Suprapubic skin (tissue), 4 donors: ENCODE measurements at regions not wholly inside any gene's neighbourhood (a gene's known extent, or its start where the extent isn't known, plus 50 kb on each side); places are given as distances from the start of the nearest gene placed in this dataset.

Source experiments
- DNase-seq, 2 donors: peaks; one replicate each; pipeline ENCODE4 v3.0.0-alpha.2; 2019; ENCODE audit warnings: low spot score in 2 of 2
- H3K27ac ChIP-seq: fragments of 200-600 bp; sonication (generic); one replicate; pipeline ENCODE4 v1.5.1; 2019
- H3K27me3 ChIP-seq: fragments of 200-600 bp; sonication (generic); one replicate; pipeline ENCODE4 v1.5.1; 2019
- H3K36me3 ChIP-seq: fragments of 200-600 bp; sonication (generic); one replicate; pipeline ENCODE4 v1.5.1; 2019
- H3K4me1 ChIP-seq: fragments of 200-600 bp; sonication (generic); one replicate; pipeline ENCODE4 v1.5.1; 2019
- H3K4me3 ChIP-seq: fragments of 200-600 bp; sonication (generic); one replicate; pipeline ENCODE4 v1.5.1; 2019; ENCODE audit warnings: mild to moderate bottlenecking
- H3K9me3 ChIP-seq: fragments of 200-600 bp; sonication (generic); one replicate; pipeline ENCODE4 v1.5.1; 2019
- EP300 ChIP-seq: sonication (generic); formaldehyde crosslinking; IDR thresholded peaks from one replicate; pipeline ENCODE4 v1.6.1; 2017; ENCODE audit warnings: antibody characterized with exemption
- POLR2A ChIP-seq, 2 donors: fragments of 450-650 bp; IDR thresholded peaks; one replicate each; pipeline ENCODE4 v1.6.1; 2017; ENCODE audit warnings: antibody characterized with exemption in 2 of 2, mild to moderate bottlenecking in 2 of 2, moderate library complexity in 2 of 2
- POLR2AphosphoS5 ChIP-seq, 3 donors: sonication (generic); formaldehyde crosslinking; IDR thresholded peaks; one replicate each; pipeline ENCODE4 v1.6.1; 2017; ENCODE audit warnings: antibody characterized with exemption in 3 of 3
- WGBS: methylation state at CpG from one replicate; pipeline ENCODE4 v1.1.5; 2018; 5-methylcytosine and 5-hydroxymethylcytosine counted together
- TF ChIP-seq, protein P1 (sequence below), 2 donors: fragments of 200-600 bp in 1 of 2; fragments of 450-650 bp in 1 of 2; sonication (generic) in 1 of 2; IDR thresholded peaks; one replicate each; pipeline ENCODE4 v1.5.1; 2016 to 2019; ENCODE audit warnings: antibody characterized with exemption in 2 of 2, mild to moderate bottlenecking in 1 of 2, moderate library complexity in 1 of 2

- 94% methylated on average over 1 of the region's 1 CpG for WGBS
Measured at GRCh38 chr1:119276558-119276957, 92.0 kb upstream of the HAO2 start.

GRCh38 chr1:119279456-119280381 is 88.9 kb upstream of the HAO2 start:
- Histone ChIP-seq H3K4me3 (no peak overlapping the region), H3K27ac (peak overlapping the region; percentile 33), H3K36me3 (no peaks in the 10 kb centered on the region), H3K27me3 (no peaks in the 10 kb centered on the region), H3K4me1 (peaks cover 18% of the 10 kb centered on the region), H3K9me3 (no peaks in the 10 kb centered on the region)
- WGBS, result 20% methylated on average over 8 of the region's 8 CpGs
- no peak for TF ChIP-seq POLR2AphosphoS5 (IDR thresholded peaks at IDR 0.05)
- no peak for TF ChIP-seq POLR2A (IDR thresholded peaks at IDR 0.05)
- TF ChIP-seq, protein P1, sequence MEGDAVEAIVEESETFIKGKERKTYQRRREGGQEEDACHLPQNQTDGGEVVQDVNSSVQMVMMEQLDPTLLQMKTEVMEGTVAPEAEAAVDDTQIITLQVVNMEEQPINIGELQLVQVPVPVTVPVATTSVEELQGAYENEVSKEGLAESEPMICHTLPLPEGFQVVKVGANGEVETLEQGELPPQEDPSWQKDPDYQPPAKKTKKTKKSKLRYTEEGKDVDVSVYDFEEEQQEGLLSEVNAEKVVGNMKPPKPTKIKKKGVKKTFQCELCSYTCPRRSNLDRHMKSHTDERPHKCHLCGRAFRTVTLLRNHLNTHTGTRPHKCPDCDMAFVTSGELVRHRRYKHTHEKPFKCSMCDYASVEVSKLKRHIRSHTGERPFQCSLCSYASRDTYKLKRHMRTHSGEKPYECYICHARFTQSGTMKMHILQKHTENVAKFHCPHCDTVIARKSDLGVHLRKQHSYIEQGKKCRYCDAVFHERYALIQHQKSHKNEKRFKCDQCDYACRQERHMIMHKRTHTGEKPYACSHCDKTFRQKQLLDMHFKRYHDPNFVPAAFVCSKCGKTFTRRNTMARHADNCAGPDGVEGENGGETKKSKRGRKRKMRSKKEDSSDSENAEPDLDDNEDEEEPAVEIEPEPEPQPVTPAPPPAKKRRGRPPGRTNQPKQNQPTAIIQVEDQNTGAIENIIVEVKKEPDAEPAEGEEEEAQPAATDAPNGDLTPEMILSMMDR (IDR thresholded peaks at IDR 0.05), result no peak
- no peak for TF ChIP-seq EP300
- DNase-seq, result no peak

More at GRCh38 chr1:119276558-119276957, 92.0 kb upstream of the HAO2 start:
- TF ChIP-seq, protein P1 (IDR thresholded peaks at IDR 0.05), result peak in 1 of 2 donors; percentile 12
- no peak for TF ChIP-seq POLR2A (IDR thresholded peaks at IDR 0.05)
- Histone ChIP-seq H3K9me3 (no peaks in the 10 kb centered on the region), H3K27ac (no peak overlapping the region), H3K36me3 (no peaks in the 10 kb centered on the region), H3K27me3 (no peaks in the 10 kb centered on the region), H3K4me1 (peaks cover 18% of the 10 kb centered on the region), H3K4me3 (no peak overlapping the region)
- DNase-seq, result no peak

GRCh38 chr1:119285482-119285881 is 83.1 kb upstream of the HAO2 start:
- no peak overlapping the region for H3K27ac ChIP-seq
- 77% methylated on average over 2 of the region's 2 CpGs for WGBS
- no peaks in the 10 kb centered on the region for H3K9me3 ChIP-seq
- TF ChIP-seq, protein P1 (IDR thresholded peaks at IDR 0.05), result no peak
- TF ChIP-seq POLR2AphosphoS5 (IDR thresholded peaks at IDR 0.05) (no peak), POLR2A (IDR thresholded peaks at IDR 0.05) (no peak), EP300 (no peak)
- H3K4me1 ChIP-seq, result peaks cover 2% of the 10 kb centered on the region
- no peaks in the 10 kb centered on the region for H3K27me3 ChIP-seq
- H3K4me3 ChIP-seq, result no peak overlapping the region
- no peak for DNase-seq
- no peaks in the 10 kb centered on the region for H3K36me3 ChIP-seq

GRCh38 chr1:119286587-119287181 is 81.9 kb upstream of the HAO2 start:
- Histone ChIP-seq H3K9me3 (no peaks in the 10 kb centered on the region), H3K27me3 (no peaks in the 10 kb centered on the region), H3K27ac (no peak overlapping the region), H3K36me3 (no peaks in the 10 kb centered on the region), H3K4me3 (no peak overlapping the region), H3K4me1 (no peaks in the 10 kb centered on the region)
- no peak for DNase-seq
- 64% methylated on average over 8 of the region's 8 CpGs for WGBS
- TF ChIP-seq, protein P1 (IDR thresholded peaks at IDR 0.05), result no peak
- TF ChIP-seq EP300, result no peak
- no peak for TF ChIP-seq POLR2A (IDR thresholded peaks at IDR 0.05)
- TF ChIP-seq POLR2AphosphoS5 (IDR thresholded peaks at IDR 0.05), result no peak

- TF ChIP-seq POLR2AphosphoS5 (IDR thresholded peaks at IDR 0.05) (no peak), POLR2A (IDR thresholded peaks at IDR 0.05) (no peak), EP300 (no peak)
- TF ChIP-seq, protein P1 (IDR thresholded peaks at IDR 0.05), result no peak
- H3K27me3 ChIP-seq, result no peaks in the 10 kb centered on the region
- no peaks in the 10 kb centered on the region for H3K4me1 ChIP-seq
- 81% methylated on average over 3 of the region's 3 CpGs for WGBS
- no peak for DNase-seq
- no peaks in the 10 kb centered on the region for H3K36me3 ChIP-seq
- no peaks in the 10 kb centered on the region for H3K9me3 ChIP-seq
- H3K27ac ChIP-seq, result no peak overlapping the region
- H3K4me3 ChIP-seq, result no peak overlapping the region
Measured at GRCh38 chr1:119288751-119289150, 79.8 kb upstream of the HAO2 start.
